ENCODE measurements at regions not wholly inside any gene's neighbourhood (a gene's known extent, or its start where the extent isn't known, plus 50 kb on each side); places are given as distances from the start of the nearest gene placed in this dataset.

DNA sequence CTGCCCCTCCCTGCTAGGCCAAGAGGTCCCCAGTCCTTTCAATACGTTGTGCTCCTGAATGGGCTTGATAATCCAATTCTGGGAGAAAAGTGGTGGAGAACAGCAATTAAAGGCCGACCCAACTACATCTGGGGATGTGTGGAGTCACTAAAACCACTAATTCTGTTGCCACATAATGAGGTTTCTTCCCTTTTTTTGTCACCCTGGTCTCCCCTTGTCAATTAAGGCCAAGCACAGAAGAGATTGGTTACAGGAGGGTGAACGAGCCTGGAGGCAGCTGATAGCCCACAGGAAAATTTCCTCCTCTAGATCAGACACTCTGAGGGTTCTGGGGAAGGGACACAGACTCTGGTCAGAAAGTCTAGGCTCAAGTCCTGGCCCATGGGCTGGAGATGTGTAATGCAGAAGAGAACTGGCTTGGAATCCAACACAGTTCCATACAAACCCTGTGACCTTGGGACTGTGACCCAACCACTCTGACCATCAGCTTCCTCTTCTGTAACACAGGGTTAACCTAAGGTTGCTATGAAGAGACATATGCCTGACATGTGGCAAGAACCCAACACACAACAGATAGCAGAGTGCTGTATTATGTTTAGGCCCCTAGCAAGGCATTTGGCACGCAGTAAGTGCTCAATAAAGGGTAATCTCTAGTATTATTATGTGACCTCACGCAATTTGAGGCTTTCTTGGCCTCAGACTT is 146.4 kb downstream of the CHST1 start:
- TF ChIP-seq GATA2 (IDR thresholded peaks at IDR 0.05; ENCODE audit: insufficient read depth, insufficient read length, low read depth, low read length): no peak
- TF ChIP-seq, protein P1, sequence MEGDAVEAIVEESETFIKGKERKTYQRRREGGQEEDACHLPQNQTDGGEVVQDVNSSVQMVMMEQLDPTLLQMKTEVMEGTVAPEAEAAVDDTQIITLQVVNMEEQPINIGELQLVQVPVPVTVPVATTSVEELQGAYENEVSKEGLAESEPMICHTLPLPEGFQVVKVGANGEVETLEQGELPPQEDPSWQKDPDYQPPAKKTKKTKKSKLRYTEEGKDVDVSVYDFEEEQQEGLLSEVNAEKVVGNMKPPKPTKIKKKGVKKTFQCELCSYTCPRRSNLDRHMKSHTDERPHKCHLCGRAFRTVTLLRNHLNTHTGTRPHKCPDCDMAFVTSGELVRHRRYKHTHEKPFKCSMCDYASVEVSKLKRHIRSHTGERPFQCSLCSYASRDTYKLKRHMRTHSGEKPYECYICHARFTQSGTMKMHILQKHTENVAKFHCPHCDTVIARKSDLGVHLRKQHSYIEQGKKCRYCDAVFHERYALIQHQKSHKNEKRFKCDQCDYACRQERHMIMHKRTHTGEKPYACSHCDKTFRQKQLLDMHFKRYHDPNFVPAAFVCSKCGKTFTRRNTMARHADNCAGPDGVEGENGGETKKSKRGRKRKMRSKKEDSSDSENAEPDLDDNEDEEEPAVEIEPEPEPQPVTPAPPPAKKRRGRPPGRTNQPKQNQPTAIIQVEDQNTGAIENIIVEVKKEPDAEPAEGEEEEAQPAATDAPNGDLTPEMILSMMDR (IDR thresholded peaks at IDR 0.05; ENCODE audit: extremely low read depth in 1 of 2, insufficient read depth in 1 of 2, low read depth in 1 of 2, low read length in 2 of 2): no peak
- no peak for TF ChIP-seq JUN (IDR thresholded peaks at IDR 0.05; ENCODE audit: borderline replicate concordance, insufficient read depth, insufficient read length, low read depth)
- TF ChIP-seq POLR2A (IDR thresholded peaks at IDR 0.05; ENCODE audit: low read depth, low read length): no peak
- TF ChIP-seq EZH2 (IDR thresholded peaks at IDR 0.05; ENCODE audit: borderline replicate concordance, low read depth, low read length, severe bottlenecking): no peak
- TF ChIP-seq, protein P2, sequence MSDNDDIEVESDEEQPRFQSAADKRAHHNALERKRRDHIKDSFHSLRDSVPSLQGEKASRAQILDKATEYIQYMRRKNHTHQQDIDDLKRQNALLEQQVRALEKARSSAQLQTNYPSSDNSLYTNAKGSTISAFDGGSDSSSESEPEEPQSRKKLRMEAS (IDR thresholded peaks at IDR 0.05; ENCODE audit: insufficient read depth, insufficient read length): no peak
- no peak for TF ChIP-seq MYC (IDR thresholded peaks at IDR 0.05; ENCODE audit: low read depth, low read length)
- no peak for TF ChIP-seq POLR2AphosphoS5 (IDR thresholded peaks at IDR 0.05; ENCODE audit: insufficient read depth, low read depth, low read length)

Measured in endothelial cell of umbilical vein (primary cell).